VCaP (cell line): ENCODE measurements at regions not wholly inside any gene's neighbourhood (a gene's known extent, or its start where the extent isn't known, plus 50 kb on each side); places are given as distances from the start of the nearest gene placed in this dataset.

Experiments used
- H3K27ac ChIP-seq: fragments of 450-650 bp; 2 replicates; pipeline ENCODE4 v1.5.1; 2017
- TF ChIP-seq, protein P1 (sequence below): fragments of 450-650 bp; conservative IDR thresholded peaks from 2 replicates; pipeline ENCODE4 v1.5.1; 2017; ENCODE audit warnings: mild to moderate bottlenecking, moderate library complexity

- TF ChIP-seq, protein P1, sequence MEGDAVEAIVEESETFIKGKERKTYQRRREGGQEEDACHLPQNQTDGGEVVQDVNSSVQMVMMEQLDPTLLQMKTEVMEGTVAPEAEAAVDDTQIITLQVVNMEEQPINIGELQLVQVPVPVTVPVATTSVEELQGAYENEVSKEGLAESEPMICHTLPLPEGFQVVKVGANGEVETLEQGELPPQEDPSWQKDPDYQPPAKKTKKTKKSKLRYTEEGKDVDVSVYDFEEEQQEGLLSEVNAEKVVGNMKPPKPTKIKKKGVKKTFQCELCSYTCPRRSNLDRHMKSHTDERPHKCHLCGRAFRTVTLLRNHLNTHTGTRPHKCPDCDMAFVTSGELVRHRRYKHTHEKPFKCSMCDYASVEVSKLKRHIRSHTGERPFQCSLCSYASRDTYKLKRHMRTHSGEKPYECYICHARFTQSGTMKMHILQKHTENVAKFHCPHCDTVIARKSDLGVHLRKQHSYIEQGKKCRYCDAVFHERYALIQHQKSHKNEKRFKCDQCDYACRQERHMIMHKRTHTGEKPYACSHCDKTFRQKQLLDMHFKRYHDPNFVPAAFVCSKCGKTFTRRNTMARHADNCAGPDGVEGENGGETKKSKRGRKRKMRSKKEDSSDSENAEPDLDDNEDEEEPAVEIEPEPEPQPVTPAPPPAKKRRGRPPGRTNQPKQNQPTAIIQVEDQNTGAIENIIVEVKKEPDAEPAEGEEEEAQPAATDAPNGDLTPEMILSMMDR, result no peak
- no peak overlapping the region for H3K27ac ChIP-seq
Observed at GRCh38 chr5:4722886-4723285, 417.2 kb upstream of the ADAMTS16 start.

DNA sequence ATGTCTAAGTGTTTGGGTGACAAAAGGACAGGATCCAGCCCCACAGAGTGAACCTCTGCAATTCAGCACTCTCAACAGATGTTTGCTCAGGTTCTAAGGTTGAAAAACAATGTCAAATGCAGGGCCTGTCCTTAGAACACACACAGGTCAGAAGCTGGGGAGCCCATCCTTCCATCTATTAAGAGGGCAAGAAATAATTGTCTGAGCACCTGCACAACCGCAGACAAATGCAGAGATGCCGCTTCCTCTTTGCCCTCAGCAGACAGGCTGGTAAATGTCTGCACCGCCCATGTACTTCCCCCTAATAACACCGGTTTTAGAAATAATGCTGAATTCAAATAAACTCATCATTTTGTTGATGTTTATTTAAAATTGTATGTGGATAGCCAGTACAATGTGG lies 414.5 kb upstream of the ADAMTS16 start:
- H3K27ac ChIP-seq, result no peak overlapping the region

GRCh38 chr5:4730279-4730678 lies 409.9 kb upstream of the ADAMTS16 start:
- TF ChIP-seq, protein P1, result no peak
- no peak overlapping the region for H3K27ac ChIP-seq

More for the DNA sequence above, 414.5 kb upstream of the ADAMTS16 start:
- TF ChIP-seq, protein P1, result no peak

DNA sequence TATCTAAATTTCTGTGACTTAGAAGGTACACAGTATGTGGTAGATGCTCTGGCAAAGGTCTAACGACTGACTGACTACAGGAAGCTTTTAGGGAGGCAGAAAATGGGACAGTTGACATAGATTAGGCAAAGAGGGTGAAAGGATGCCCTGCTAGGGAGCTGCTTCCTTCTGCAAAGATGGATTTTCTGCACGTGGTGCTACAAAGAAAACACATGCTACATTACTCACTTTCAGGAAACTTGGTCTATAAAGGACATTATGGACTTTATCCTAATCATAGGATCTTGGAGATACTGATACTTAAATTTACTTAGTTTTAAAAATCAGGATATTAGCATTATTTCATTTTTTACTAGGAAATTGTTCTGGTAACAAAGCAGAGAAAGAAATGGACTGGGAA lies 405.8 kb upstream of the ADAMTS16 start:
- no peak overlapping the region for H3K27ac ChIP-seq
- TF ChIP-seq, protein P1, result no peak

- no peak overlapping the region for H3K27ac ChIP-seq
- TF ChIP-seq, protein P1, result no peak
Observed at GRCh38 chr5:4735261-4735660, 404.9 kb upstream of the ADAMTS16 start.

DNA sequence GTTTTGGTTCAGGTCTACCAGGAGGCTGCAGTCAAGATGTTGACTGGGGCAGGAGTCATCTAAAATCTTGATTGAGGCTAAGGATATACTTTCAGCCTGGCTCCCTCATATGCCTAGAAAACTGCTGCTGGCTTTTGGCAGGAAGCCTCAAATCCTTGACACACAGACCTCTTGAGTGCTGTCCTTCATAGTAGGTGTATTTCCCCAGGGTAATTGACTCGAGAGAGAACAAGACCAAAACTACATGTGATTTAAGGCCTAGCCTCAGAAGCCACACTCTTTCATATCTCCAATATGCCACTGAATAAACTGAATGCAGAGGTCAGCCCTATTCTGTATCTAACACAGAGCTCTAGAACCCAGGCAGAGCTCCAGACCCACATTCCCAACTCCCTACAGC lies 402.3 kb upstream of the ADAMTS16 start:
- no peak overlapping the region for H3K27ac ChIP-seq
- TF ChIP-seq, protein P1, result no peak

- TF ChIP-seq, protein P1, result no peak
- no peak overlapping the region for H3K27ac ChIP-seq
Observed at GRCh38 chr5:4738298-4738697, 401.8 kb upstream of the ADAMTS16 start.

- TF ChIP-seq, protein P1, result no peak
- H3K27ac ChIP-seq, result no peak overlapping the region
Observed at GRCh38 chr5:4740156-4740555, 400.0 kb upstream of the ADAMTS16 start.
